GM12878 (cell line): ENCODE measurements at regions not wholly inside any gene's neighbourhood (a gene's known extent, or its start where the extent isn't known, plus 50 kb on each side); places are given as distances from the start of the nearest gene placed in this dataset.

Experiments used
- ATAC-seq: fragments of 200-7000 bp; cut with Tn5 transposase; 3 replicates; pipeline ENCODE4 v1.9.1; 2020; ENCODE audit warnings: mild to moderate bottlenecking, moderate library complexity
- BruUV-seq: library from RNA; stranded (reverse); fragments of 400-500 nt; replicated peaks from 2 replicates; lab custom pipeline; 2021; lab: Mats Ljungman, UMichigan
- CTCF ChIA-PET: fragments of 300-600 bp; sonication (Branson Sonifier 250); formaldehyde crosslinking; extraction: SDS; loops from one replicate; lab custom pipeline; 2021; ENCODE audit warnings: inconsistent platforms; lab: Yijun Ruan, JAX
- POLR2A ChIA-PET: fragments of 350-600 bp; formaldehyde crosslinking; extraction: SDS; loops from one replicate; lab custom pipeline; 2021; ENCODE audit warnings: inconsistent platforms; lab: Charles Lee
- RAD21 ChIA-PET: fragments of 300-600 bp; sonication (Branson Sonifier 250); formaldehyde crosslinking; loops from one replicate; lab custom pipeline; 2023; ENCODE audit warnings: antibody characterized with exemption; ENCODE audit not compliant: unreplicated experiment; lab: Charles Lee
- SMC1A ChIA-PET: fragments of 300-600 bp; sonication (Branson Sonifier 250); formaldehyde crosslinking; loops from one replicate; lab custom pipeline; 2023; ENCODE audit not compliant: unreplicated experiment, uncharacterized antibody; lab: Charles Lee
- DNase-seq: peaks from one replicate; pipeline ENCODE4 v3.0.0-alpha.2; 2011; ENCODE audit warnings: low read depth, low spot score
- FAIRE-seq: peaks from 3 replicates; lab custom pipeline; 2011; peaks lifted over from hg19 to GRCh38; lab: Jason Lieb, UNC
- H2AFZ ChIP-seq: 2 replicates; pipeline ENCODE4 v1.6.0; 2011; ENCODE audit warnings: low read depth, low read length, control low read depth; ENCODE audit not compliant: control insufficient read depth
- H3K27ac ChIP-seq: 2 replicates; pipeline ENCODE4 v1.5.1; 2011; ENCODE audit warnings: control low read depth; ENCODE audit not compliant: control insufficient read depth, insufficient read depth
- H3K27me3 ChIP-seq, 2 experiments: replicated peaks in 1 of 2; 2 replicates each; pipeline versions ENCODE4 v1.6.0 to v1.6.1; 2011; ENCODE audit warnings: low read length in 1 of 2; ENCODE audit not compliant: control insufficient read depth in 2 of 2, insufficient read depth in 2 of 2
- H3K36me3 ChIP-seq, 2 experiments: 2 replicates each; pipeline ENCODE4 v1.5.1; 2011; ENCODE audit warnings: low read length in 1 of 2; ENCODE audit not compliant: control insufficient read depth in 2 of 2, insufficient read depth in 2 of 2
- H3K4me1 ChIP-seq: 2 replicates; pipeline ENCODE4 v1.6.1; 2011; ENCODE audit warnings: mild to moderate bottlenecking, low read length, moderate library complexity, mixed read lengths; ENCODE audit not compliant: control insufficient read depth, insufficient read depth
- H3K4me2 ChIP-seq: 2 replicates; pipeline ENCODE4 v1.6.0; 2011; ENCODE audit warnings: control low read depth; ENCODE audit not compliant: control insufficient read depth, insufficient read depth
- H3K4me3 ChIP-seq: fragments of 200-600 bp; sonication (generic); 2 replicates; pipeline ENCODE4 v1.5.1; 2016
- H3K79me2 ChIP-seq: 2 replicates; pipeline ENCODE4 v1.6.0; 2011; ENCODE audit warnings: low read length; ENCODE audit not compliant: control insufficient read depth, insufficient read depth
- H3K9ac ChIP-seq: 2 replicates; pipeline ENCODE4 v1.8.0; 2011; ENCODE audit warnings: low read length, control low read depth, mixed read lengths; ENCODE audit not compliant: control insufficient read depth, insufficient read depth
- H3K9me3 ChIP-seq: replicated peaks from 3 replicates; pipeline ENCODE4 v1.5.1; 2011; ENCODE audit warnings: mild to moderate bottlenecking, low read length; ENCODE audit not compliant: control insufficient read depth, insufficient read depth
- H4K20me1 ChIP-seq: 2 replicates; pipeline ENCODE4 v1.6.0; 2011; ENCODE audit not compliant: control insufficient read depth, insufficient read depth
- BMI1 ChIP-seq: fragments of 450-650 bp; IDR thresholded peaks from 2 replicates; pipeline ENCODE4 v1.6.1; 2016; ENCODE audit warnings: mild to moderate bottlenecking, moderate library complexity, borderline replicate concordance
- CREB1 ChIP-seq: IDR thresholded peaks from 2 replicates; pipeline ENCODE4 v1.6.1; 2012; ENCODE audit warnings: low read depth, mild to moderate bottlenecking, inconsistent platforms
- USF1 ChIP-seq: IDR thresholded peaks from 2 replicates; pipeline ENCODE4 v1.6.1; 2011; ENCODE audit warnings: borderline replicate concordance, low read depth, mild to moderate bottlenecking, moderate library complexity, mixed read lengths, low read length; ENCODE audit not compliant: insufficient read depth; ENCODE audit errors: extremely low read length
- ZBTB11 ChIP-seq: fragments of 450-650 bp; formaldehyde crosslinking; IDR thresholded peaks from 2 replicates; pipeline ENCODE4 v1.5.0; 2022; ENCODE audit warnings: mild to moderate bottlenecking, missing genetic modification characterization
- ZNF217 ChIP-seq: fragments of 450-650 bp; IDR thresholded peaks from 2 replicates; pipeline ENCODE4 v1.6.1; 2017; ENCODE audit warnings: antibody characterized with exemption, mild to moderate bottlenecking
- WGBS: methylation state at CpG from one replicate; pipeline ENCODE4 v1.1.6; 2016; ENCODE audit warnings: low lambda C conversion rate; ENCODE audit not compliant: insufficient replicate concordance, insufficient coverage; ENCODE audit errors: missing lambda C conversion rate; 5-methylcytosine and 5-hydroxymethylcytosine counted together
- in situ Hi-C: fragments of 300-500 bp; cut with MboI; formaldehyde crosslinking; loops from 9 replicates; pipeline ENCODE4 v1.14.3; 2018; ENCODE audit warnings: mixed read lengths
- intact Hi-C: fragments of 100-400 bp; cut with micrococcal nuclease; formaldehyde crosslinking; loops from one replicate; pipeline ENCODE4 v1.14.2; 2022; ENCODE audit not compliant: unreplicated experiment

DNA sequence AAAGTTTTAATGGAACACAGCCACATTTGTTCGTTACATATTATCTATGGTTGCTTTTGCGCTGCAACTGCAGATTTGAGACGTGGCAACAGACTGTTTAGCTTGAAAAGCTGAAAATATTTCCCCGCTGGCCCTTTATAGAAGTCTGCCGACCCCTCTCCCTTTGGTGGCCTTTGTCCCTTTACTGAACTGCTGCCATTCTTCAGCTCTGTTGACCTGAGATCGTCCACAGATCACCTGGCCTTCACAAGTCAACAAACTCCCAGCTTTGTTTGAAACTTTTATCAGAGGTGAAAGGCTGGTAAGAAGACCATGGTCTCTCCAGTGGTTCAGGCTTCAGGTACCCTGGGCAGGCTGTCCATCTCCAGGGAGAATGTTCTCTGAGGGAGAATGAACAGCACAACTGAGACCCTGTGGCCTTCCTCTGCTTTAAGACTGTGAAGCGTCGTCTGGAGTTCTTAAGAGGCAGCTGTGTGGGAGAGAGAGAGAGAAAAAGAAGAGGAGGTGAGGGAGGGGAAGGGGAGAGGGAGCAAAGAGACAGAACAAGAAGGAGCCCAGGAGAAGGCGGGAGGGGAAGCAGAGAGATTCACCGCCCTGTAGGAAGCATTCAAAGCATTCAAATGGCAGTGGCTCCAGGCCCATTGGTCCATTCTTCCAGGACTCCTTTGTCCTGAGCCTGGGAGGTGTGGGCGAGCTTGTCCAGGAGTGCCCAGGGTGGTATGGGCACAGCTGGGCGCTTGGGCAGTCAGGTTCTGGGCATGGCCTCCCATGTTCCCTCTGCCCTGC, 53.7 kb upstream of the INSYN1 start:
- CTCF ChIA-PET = no interaction called here
- no peaks in the 10 kb centered on the region for H3K4me1 ChIP-seq

More for the DNA sequence above, 53.7 kb upstream of the INSYN1 start:
- H3K9me3 ChIP-seq = no peaks in the 10 kb centered on the region
- DNase-seq (no peak), FAIRE-seq (no peak), ATAC-seq (no peak)
- POLR2A ChIA-PET = no interaction called here
- no peak overlapping the region for H2AFZ ChIP-seq
- RAD21 ChIA-PET = no interaction called here
- 9% methylated on average over 12 of the region's 12 CpGs for whole genome bisulfite sequencing
- H3K4me3 ChIP-seq = no peak overlapping the region
- H3K9ac ChIP-seq = no peak overlapping the region
- H3K4me2 ChIP-seq = no peak overlapping the region
- SMC1A ChIA-PET = no interaction called here
- H3K79me2 ChIP-seq = no peaks in the 10 kb centered on the region
- intact Hi-C loops = no loop called here
- no TSS peak for BruUV-seq
- no peak for TF ChIP-seq BMI1
- TF ChIP-seq USF1 = no peak
- TF ChIP-seq CREB1 = no peak
- no peak for TF ChIP-seq ZNF217
- no peak for TF ChIP-seq ZBTB11 (CRISPR knock-in tag)
- H3K27me3 ChIP-seq = peaks cover 0 to 7% of the 10 kb centered on the region in 2 experiments; a peak in 3 of 4 replicates
- H4K20me1 ChIP-seq = no peaks in the 10 kb centered on the region
- in situ Hi-C loops = no loop called here
- H3K27ac ChIP-seq = no peak overlapping the region
- no peaks in the 10 kb centered on the region for H3K36me3 ChIP-seq
